ENCODE measurements at regions not wholly inside any gene's neighbourhood (a gene's known extent, or its start where the extent isn't known, plus 50 kb on each side); places are given as distances from the start of the nearest gene placed in this dataset.

DNA sequence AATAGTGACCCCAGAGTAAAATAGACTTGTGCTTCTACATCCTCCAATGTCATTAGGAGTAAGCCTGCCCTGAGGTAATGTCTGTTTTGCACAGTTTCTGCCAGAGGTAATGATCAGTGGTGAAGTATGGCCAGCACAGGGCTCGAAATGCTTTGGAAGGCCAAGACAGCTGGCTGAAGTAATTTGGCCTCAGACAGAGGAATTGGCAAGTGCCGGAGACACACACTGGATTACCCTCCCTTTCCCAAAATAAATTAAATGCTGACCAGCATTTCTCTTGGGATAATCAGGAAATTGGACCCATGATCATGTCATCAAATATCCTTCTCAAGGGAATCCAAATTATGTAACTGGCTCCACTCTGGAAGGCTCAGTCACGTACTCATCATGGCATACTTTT lies 379.0 kb upstream of the CHST9 start:
- TF ChIP-seq, protein P1, sequence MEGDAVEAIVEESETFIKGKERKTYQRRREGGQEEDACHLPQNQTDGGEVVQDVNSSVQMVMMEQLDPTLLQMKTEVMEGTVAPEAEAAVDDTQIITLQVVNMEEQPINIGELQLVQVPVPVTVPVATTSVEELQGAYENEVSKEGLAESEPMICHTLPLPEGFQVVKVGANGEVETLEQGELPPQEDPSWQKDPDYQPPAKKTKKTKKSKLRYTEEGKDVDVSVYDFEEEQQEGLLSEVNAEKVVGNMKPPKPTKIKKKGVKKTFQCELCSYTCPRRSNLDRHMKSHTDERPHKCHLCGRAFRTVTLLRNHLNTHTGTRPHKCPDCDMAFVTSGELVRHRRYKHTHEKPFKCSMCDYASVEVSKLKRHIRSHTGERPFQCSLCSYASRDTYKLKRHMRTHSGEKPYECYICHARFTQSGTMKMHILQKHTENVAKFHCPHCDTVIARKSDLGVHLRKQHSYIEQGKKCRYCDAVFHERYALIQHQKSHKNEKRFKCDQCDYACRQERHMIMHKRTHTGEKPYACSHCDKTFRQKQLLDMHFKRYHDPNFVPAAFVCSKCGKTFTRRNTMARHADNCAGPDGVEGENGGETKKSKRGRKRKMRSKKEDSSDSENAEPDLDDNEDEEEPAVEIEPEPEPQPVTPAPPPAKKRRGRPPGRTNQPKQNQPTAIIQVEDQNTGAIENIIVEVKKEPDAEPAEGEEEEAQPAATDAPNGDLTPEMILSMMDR (IDR thresholded peaks at IDR 0.05; ENCODE audit: extremely low read depth in 1 of 2, insufficient read depth in 1 of 2, low read depth in 1 of 2, low read length in 2 of 2) = no peak
- no peak for TF ChIP-seq EZH2 (IDR thresholded peaks at IDR 0.05; ENCODE audit: borderline replicate concordance, low read depth, low read length, severe bottlenecking)
- no peak for TF ChIP-seq POLR2A (IDR thresholded peaks at IDR 0.05; ENCODE audit: low read depth, low read length)
